ENCODE measurements at regions not wholly inside any gene's neighbourhood (a gene's known extent, or its start where the extent isn't known, plus 50 kb on each side); places are given as distances from the start of the nearest gene placed in this dataset.

DNA sequence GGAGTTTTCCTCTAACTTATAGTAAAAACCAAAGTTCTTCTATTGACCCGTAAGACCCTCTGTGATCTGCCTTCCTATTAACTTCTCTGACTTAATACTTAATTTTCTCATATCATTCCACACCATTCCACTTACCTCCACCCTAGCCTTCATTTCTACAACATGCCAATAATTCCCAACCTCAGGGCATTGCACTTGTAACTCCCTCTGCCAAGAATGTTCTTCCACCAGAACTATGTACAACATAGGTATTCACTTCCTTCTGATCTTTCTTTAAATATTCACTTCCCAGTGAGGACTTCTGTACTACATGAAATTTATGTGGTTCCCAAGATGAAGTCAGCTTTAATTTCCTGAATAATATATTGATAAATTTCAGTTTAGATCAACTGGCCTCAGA, 531.7 kb downstream of the LRFN5 start:
- H3K4me3 Mint-ChIP-seq: no peak overlapping the region
- no peak for DNase-seq
- H3K4me1 Mint-ChIP-seq: no peaks in the 10 kb centered on the region
- H3K27ac Mint-ChIP-seq: no peak overlapping the region
- no peaks in the 10 kb centered on the region for H3K36me3 Mint-ChIP-seq (ENCODE audit: low read depth)
- TF ChIP-seq, protein P1, sequence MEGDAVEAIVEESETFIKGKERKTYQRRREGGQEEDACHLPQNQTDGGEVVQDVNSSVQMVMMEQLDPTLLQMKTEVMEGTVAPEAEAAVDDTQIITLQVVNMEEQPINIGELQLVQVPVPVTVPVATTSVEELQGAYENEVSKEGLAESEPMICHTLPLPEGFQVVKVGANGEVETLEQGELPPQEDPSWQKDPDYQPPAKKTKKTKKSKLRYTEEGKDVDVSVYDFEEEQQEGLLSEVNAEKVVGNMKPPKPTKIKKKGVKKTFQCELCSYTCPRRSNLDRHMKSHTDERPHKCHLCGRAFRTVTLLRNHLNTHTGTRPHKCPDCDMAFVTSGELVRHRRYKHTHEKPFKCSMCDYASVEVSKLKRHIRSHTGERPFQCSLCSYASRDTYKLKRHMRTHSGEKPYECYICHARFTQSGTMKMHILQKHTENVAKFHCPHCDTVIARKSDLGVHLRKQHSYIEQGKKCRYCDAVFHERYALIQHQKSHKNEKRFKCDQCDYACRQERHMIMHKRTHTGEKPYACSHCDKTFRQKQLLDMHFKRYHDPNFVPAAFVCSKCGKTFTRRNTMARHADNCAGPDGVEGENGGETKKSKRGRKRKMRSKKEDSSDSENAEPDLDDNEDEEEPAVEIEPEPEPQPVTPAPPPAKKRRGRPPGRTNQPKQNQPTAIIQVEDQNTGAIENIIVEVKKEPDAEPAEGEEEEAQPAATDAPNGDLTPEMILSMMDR (IDR thresholded peaks at IDR 0.05): no peak
- no peaks in the 10 kb centered on the region for H3K9me3 Mint-ChIP-seq
- H3K27me3 Mint-ChIP-seq (ENCODE audit: low read depth, poor library complexity): no peaks in the 10 kb centered on the region

DNA sequence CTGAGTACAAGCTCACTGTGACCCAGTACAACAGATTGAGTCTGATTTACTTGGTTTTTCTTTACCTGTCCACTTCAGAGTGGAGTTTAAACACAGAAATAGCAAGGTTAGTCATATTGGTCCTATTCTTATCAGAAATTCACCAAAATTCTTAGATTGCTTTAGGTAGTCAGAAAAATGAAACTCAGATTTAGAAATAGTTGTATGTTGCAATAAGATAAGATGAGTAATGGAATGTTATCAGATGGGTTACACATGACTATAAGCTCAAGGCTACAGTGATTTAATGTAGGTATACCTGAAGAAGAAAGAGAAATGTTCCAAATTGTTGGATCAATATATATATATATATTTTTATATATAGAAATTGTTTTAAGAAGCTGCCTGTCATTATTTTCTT, 524.1 kb downstream of the LRFN5 start:
- no peak overlapping the region for H3K27ac Mint-ChIP-seq
- DNase-seq: no peak
- no peaks in the 10 kb centered on the region for H3K27me3 Mint-ChIP-seq (ENCODE audit: low read depth, poor library complexity)
- no peaks in the 10 kb centered on the region for H3K9me3 Mint-ChIP-seq
- TF ChIP-seq, protein P1 (IDR thresholded peaks at IDR 0.05): no peak
- no peaks in the 10 kb centered on the region for H3K4me1 Mint-ChIP-seq
- H3K4me3 Mint-ChIP-seq: no peak overlapping the region
- no peaks in the 10 kb centered on the region for H3K36me3 Mint-ChIP-seq (ENCODE audit: low read depth)

DNA sequence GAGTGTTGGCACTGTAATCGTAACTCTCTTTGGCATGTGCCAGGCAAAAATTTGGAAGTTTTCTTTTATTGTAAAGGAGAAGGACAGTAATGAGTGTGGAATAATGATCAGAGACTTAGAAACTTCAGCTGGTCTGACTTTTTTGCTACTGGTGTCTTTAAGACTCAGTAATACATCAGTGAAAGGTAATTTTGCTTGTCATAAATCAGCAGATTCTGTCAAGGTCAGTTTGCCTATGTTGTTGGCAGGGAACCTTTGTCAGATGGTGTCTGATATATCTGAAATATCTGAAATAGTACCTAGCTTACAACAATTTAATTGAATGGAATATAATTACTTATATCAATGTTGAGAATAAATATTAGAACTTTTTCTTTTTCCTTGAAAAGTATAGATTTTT, 516.9 kb downstream of the LRFN5 start:
- no peaks in the 10 kb centered on the region for H3K4me1 Mint-ChIP-seq
- no peaks in the 10 kb centered on the region for H3K27me3 Mint-ChIP-seq (ENCODE audit: low read depth, poor library complexity)
- TF ChIP-seq, protein P1 (IDR thresholded peaks at IDR 0.05): no peak
- H3K36me3 Mint-ChIP-seq (ENCODE audit: low read depth): no peaks in the 10 kb centered on the region
- H3K27ac Mint-ChIP-seq: no peak overlapping the region
- H3K9me3 Mint-ChIP-seq: no peaks in the 10 kb centered on the region
- no peak for DNase-seq
- H3K4me3 Mint-ChIP-seq: no peak overlapping the region

DNA sequence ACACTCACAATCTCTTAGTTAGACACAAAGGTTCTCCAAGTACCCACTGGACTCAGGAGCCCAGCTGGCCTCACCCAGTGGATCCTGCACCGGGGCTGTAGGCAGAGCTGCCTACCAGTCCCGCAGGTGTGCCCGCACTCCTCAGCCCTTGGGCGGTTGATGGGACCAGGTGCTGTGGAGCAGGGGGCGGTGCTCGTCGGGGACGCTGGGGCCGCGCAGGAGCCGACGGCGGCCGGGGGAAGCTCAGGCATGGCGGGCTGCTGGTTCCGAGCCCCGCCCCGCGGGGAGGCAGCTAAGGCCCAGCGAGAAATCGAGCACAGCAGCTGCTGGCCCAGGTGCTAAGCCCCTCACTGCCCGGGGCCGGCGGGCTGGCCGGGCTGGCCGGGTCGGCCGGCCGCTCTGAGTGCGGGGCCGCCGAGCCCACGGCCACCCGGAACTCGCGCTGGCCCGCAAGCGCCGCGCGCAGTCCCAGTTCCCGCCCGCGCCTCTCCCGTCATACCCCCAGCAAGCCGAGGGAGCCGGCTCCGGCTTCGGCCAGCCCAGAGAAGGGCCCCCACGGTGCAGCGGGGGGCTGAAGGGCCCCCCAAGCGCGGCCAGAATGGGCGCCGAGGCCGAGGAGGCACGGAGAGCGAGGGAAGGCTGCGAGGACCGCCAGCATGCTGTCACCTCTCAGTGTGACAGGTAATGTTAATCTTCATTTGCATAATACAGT, 506.8 kb downstream of the LRFN5 start:
- Mint-ChIP-seq H3K27me3 (ENCODE audit: low read depth, poor library complexity) (peaks cover 3% of the 10 kb centered on the region), H3K9me3 (peaks cover 41% of the 10 kb centered on the region), H3K4me3 (no peak overlapping the region), H3K36me3 (ENCODE audit: low read depth) (no peaks in the 10 kb centered on the region), H3K4me1 (no peaks in the 10 kb centered on the region), H3K27ac (no peak overlapping the region)
- no peak for DNase-seq
- TF ChIP-seq, protein P1 (IDR thresholded peaks at IDR 0.05): no peak

DNA sequence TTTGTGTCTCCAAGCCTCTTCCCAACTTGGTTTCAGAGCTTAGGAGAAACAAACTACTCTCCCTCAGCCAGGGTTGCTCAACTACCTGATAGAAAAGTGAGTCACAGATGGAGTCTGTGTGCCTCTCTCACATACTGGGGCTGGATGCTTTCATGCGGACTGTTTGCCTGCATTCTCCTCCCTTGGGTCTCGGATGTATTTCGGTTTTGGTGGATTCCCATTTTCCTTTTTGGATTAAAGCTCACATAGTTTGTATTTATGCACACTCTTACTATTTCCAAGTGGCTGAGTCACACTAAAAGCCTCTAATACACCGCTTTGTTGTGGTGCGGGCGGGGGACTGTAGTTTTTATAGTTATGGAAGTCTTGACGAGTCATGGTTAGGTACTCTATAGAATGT, 505.4 kb downstream of the LRFN5 start:
- no peak for DNase-seq
- peaks cover 3% of the 10 kb centered on the region for H3K27me3 Mint-ChIP-seq (ENCODE audit: low read depth, poor library complexity)
- H3K36me3 Mint-ChIP-seq (ENCODE audit: low read depth): no peaks in the 10 kb centered on the region
- no peak overlapping the region for H3K27ac Mint-ChIP-seq
- TF ChIP-seq, protein P1 (IDR thresholded peaks at IDR 0.05): no peak
- no peak overlapping the region for H3K4me3 Mint-ChIP-seq
- peaks cover 41% of the 10 kb centered on the region for H3K9me3 Mint-ChIP-seq
- H3K4me1 Mint-ChIP-seq: no peaks in the 10 kb centered on the region

DNA sequence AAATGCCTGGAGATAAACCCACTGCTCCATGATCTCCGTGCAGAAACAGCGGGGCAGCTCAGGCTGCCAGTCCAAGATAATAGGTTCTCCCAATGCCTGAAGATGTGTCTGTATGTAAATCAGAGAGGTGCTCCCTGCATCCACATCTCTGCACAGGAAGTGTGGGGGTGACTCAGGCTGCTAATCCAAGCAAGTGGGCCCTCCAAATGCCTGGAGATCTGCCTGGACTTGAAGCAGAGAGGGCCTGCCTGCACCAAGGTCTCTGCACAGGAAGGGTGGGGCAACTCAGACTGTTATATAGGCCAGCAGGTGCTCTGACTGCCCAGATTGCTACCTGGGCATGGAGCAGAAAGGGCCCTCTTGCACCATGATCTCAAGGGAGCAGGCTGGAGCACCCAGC, 504.7 kb downstream of the LRFN5 start:
- no peak for DNase-seq
- peaks cover 41% of the 10 kb centered on the region for H3K9me3 Mint-ChIP-seq
- H3K27me3 Mint-ChIP-seq (ENCODE audit: low read depth, poor library complexity): peaks cover 3% of the 10 kb centered on the region
- TF ChIP-seq, protein P1 (IDR thresholded peaks at IDR 0.05): no peak
- H3K4me3 Mint-ChIP-seq: no peak overlapping the region
- no peaks in the 10 kb centered on the region for H3K36me3 Mint-ChIP-seq (ENCODE audit: low read depth)
- no peak overlapping the region for H3K27ac Mint-ChIP-seq
- H3K4me1 Mint-ChIP-seq: no peaks in the 10 kb centered on the region

Measured in nephron progenitor cell (in vitro differentiated cells).